ENCODE measurements at regions not wholly inside any gene's neighbourhood (a gene's known extent, or its start where the extent isn't known, plus 50 kb on each side); places are given as distances from the start of the nearest gene placed in this dataset.

GRCh38 chr3:76661527-76662250 lies 378.2 kb upstream of the ROBO2 start:
- Mint-ChIP-seq H3K9me3 (ENCODE audit: unreplicated experiment) (no peaks in the 10 kb centered on the region), H3K27ac (ENCODE audit: unreplicated experiment) (no peak overlapping the region), H3K4me1 (ENCODE audit: low read depth, unreplicated experiment) (no peaks in the 10 kb centered on the region), H3K4me3 (ENCODE audit: unreplicated experiment) (no peak overlapping the region), H3K36me3 (ENCODE audit: insufficient read depth, unreplicated experiment) (no peaks in the 10 kb centered on the region), H3K27me3 (ENCODE audit: insufficient read depth, unreplicated experiment) (no peaks in the 10 kb centered on the region)
- POLR2A ChIA-PET = no interaction called here
- CTCF ChIA-PET = no interaction called here
- Histone ChIP-seq H3K4me3 (ENCODE audit: low read depth, low read length) (no peak overlapping the region), H3K4me1 (no peaks in the 10 kb centered on the region), H3K27me3 (replicated peaks; ENCODE audit: control insufficient read depth, insufficient read depth, low read length) (no peaks in the 10 kb centered on the region), H3K36me3 (ENCODE audit: control insufficient read depth, insufficient read depth, low read length) (no peaks in the 10 kb centered on the region), H3K9me3 (no peaks in the 10 kb centered on the region)
- DNase-seq = no peak
- intact Hi-C loops (cut with micrococcal nuclease; ENCODE audit: unreplicated experiment) = no loop called here
- TF ChIP-seq, protein P1, sequence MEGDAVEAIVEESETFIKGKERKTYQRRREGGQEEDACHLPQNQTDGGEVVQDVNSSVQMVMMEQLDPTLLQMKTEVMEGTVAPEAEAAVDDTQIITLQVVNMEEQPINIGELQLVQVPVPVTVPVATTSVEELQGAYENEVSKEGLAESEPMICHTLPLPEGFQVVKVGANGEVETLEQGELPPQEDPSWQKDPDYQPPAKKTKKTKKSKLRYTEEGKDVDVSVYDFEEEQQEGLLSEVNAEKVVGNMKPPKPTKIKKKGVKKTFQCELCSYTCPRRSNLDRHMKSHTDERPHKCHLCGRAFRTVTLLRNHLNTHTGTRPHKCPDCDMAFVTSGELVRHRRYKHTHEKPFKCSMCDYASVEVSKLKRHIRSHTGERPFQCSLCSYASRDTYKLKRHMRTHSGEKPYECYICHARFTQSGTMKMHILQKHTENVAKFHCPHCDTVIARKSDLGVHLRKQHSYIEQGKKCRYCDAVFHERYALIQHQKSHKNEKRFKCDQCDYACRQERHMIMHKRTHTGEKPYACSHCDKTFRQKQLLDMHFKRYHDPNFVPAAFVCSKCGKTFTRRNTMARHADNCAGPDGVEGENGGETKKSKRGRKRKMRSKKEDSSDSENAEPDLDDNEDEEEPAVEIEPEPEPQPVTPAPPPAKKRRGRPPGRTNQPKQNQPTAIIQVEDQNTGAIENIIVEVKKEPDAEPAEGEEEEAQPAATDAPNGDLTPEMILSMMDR (IDR thresholded peaks at IDR 0.05; ENCODE audit: insufficient read depth in 1 of 2, low read depth in 1 of 2, low read length in 1 of 2, severe bottlenecking in 1 of 2, unreplicated experiment in 1 of 2) = no peak
- no TSS peak for BruUV-seq (replicated peaks)

- DNase-seq = no peak
- no TSS peak for BruUV-seq (replicated peaks)
- no peaks in the 10 kb centered on the region for H3K36me3 Mint-ChIP-seq (ENCODE audit: insufficient read depth, unreplicated experiment)
- no peaks in the 10 kb centered on the region for H3K9me3 ChIP-seq
- intact Hi-C loops (cut with micrococcal nuclease; ENCODE audit: unreplicated experiment) = no loop called here
- no peaks in the 10 kb centered on the region for H3K4me1 Mint-ChIP-seq (ENCODE audit: low read depth, unreplicated experiment)
- no peaks in the 10 kb centered on the region for H3K36me3 ChIP-seq (ENCODE audit: control insufficient read depth, insufficient read depth, low read length)
- POLR2A ChIA-PET = no interaction called here
- H3K27me3 Mint-ChIP-seq (ENCODE audit: insufficient read depth, unreplicated experiment) = no peaks in the 10 kb centered on the region
- TF ChIP-seq, protein P1 (IDR thresholded peaks at IDR 0.05; ENCODE audit: insufficient read depth in 1 of 2, low read depth in 1 of 2, low read length in 1 of 2, severe bottlenecking in 1 of 2, unreplicated experiment in 1 of 2) = no peak
- no peak overlapping the region for H3K4me3 ChIP-seq (ENCODE audit: low read depth, low read length)
- CTCF ChIA-PET = no interaction called here
- no peaks in the 10 kb centered on the region for H3K4me1 ChIP-seq
- no peaks in the 10 kb centered on the region for H3K27me3 ChIP-seq (replicated peaks; ENCODE audit: control insufficient read depth, insufficient read depth, low read length)
- no peaks in the 10 kb centered on the region for H3K9me3 Mint-ChIP-seq (ENCODE audit: unreplicated experiment)
- no peak overlapping the region for H3K4me3 Mint-ChIP-seq (ENCODE audit: unreplicated experiment)
- H3K27ac Mint-ChIP-seq (ENCODE audit: unreplicated experiment) = no peak overlapping the region
These were observed 375.1 kb upstream of the ROBO2 start for GRCh38 chr3:76664816-76665215.

DNA sequence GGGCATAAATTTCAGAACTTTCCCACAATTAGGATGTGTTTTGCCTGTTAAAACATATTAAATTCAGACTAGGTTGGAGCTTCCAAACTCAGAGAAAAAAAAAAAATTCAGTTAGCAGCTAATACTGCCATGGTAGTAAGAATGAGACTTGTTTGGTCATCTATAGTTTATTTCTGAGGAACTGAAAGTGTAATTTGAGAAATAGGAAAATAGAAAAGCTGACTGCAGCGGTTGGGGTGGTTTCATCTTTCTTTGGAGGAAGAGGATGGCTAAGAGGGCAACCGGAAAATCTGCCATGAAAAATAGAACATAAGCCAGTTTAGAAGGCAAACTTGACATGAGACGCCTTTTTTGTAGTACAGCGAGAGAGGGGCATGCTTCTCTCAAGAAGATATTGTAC lies 371.2 kb upstream of the ROBO2 start:
- BruUV-seq (replicated peaks) = no TSS peak
- intact Hi-C loops (cut with micrococcal nuclease; ENCODE audit: unreplicated experiment) = no loop called here
- TF ChIP-seq, protein P1 (IDR thresholded peaks at IDR 0.05; ENCODE audit: insufficient read depth in 1 of 2, low read depth in 1 of 2, low read length in 1 of 2, severe bottlenecking in 1 of 2, unreplicated experiment in 1 of 2) = no peak
- Mint-ChIP-seq H3K27me3 (ENCODE audit: insufficient read depth, unreplicated experiment) (no peaks in the 10 kb centered on the region), H3K9me3 (ENCODE audit: unreplicated experiment) (no peaks in the 10 kb centered on the region), H3K27ac (ENCODE audit: unreplicated experiment) (no peak overlapping the region), H3K4me1 (ENCODE audit: low read depth, unreplicated experiment) (no peaks in the 10 kb centered on the region), H3K4me3 (ENCODE audit: unreplicated experiment) (no peak overlapping the region), H3K36me3 (ENCODE audit: insufficient read depth, unreplicated experiment) (no peaks in the 10 kb centered on the region)
- H3K4me1 ChIP-seq = no peaks in the 10 kb centered on the region
- H3K27me3 ChIP-seq (replicated peaks; ENCODE audit: control insufficient read depth, insufficient read depth, low read length) = no peaks in the 10 kb centered on the region
- POLR2A ChIA-PET = no interaction called here
- H3K4me3 ChIP-seq (ENCODE audit: low read depth, low read length) = no peak overlapping the region
- H3K36me3 ChIP-seq (ENCODE audit: control insufficient read depth, insufficient read depth, low read length) = no peaks in the 10 kb centered on the region
- DNase-seq = no peak
- H3K9me3 ChIP-seq = no peaks in the 10 kb centered on the region
- CTCF ChIA-PET = no interaction called here

Data from Caco-2 (cell line).